IMR-90 (cell line): ENCODE measurements at regions not wholly inside any gene's neighbourhood (a gene's known extent, or its start where the extent isn't known, plus 50 kb on each side); places are given as distances from the start of the nearest gene placed in this dataset.

ENCODE experiments used
- CTCF ChIP-seq: conservative IDR thresholded peaks from 2 replicates; pipeline ENCODE4 v1.5.1; 2012; ENCODE audit warnings: mild to moderate bottlenecking, low read depth, low read length, improper control_type of control experiment
- POLR2A ChIP-seq: IDR thresholded peaks from 2 replicates; pipeline ENCODE4 v1.6.1; 2012; ENCODE audit warnings: mild to moderate bottlenecking, low read depth, low read length

- TF ChIP-seq POLR2A (no peak), CTCF (no peak)
These were observed 126.5 kb upstream of the MEX3C start for GRCh38 chr18:51323961-51324360.
